HG03064 (cell line): ENCODE measurements at regions not wholly inside any gene's neighbourhood (a gene's known extent, or its start where the extent isn't known, plus 50 kb on each side); places are given as distances from the start of the nearest gene placed in this dataset.

Experiments used
- ATAC-seq: cut with Tn5 transposase; IDR thresholded peaks from one replicate; pipeline ENCODE4 v1.9.1; 2021; ENCODE audit warnings: low read depth; ENCODE audit not compliant: unreplicated experiment

DNA sequence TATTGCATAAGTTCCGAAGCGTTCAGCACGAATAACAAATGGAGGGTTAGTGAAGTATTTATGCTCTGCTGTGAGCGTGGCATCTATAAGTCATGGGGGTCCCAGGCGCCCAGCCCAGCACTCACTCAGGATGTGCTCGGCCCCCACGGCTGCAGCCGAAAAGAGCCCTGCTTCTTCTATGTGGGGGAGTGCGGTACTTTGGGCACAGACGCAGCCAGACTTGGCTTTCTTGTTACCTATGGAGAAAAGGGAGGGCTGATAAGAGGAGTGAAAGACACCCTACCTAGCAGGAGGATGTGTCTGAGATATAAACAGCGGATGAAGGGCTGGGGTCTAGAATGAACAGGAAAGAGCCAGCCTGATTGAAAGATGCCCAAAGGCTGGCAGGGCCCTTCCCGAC is 51.4 kb downstream of the MRPL36 start:
- no peak for ATAC-seq

DNA sequence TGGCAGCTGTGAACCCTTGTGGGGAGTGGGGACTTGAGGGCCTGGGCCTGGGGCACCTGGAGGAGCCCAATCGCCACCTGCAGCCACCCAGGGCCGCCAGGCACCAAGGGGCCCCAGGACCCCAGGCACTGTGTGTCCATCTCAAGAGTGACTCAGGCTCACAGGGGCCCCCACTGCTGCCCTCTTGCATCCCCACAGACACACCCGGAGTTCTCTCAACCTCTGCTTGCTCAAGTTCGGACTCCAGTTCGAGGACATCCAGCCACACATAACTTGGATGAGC is 51.9 kb downstream of the MRPL36 start:
- ATAC-seq = no peak

DNA sequence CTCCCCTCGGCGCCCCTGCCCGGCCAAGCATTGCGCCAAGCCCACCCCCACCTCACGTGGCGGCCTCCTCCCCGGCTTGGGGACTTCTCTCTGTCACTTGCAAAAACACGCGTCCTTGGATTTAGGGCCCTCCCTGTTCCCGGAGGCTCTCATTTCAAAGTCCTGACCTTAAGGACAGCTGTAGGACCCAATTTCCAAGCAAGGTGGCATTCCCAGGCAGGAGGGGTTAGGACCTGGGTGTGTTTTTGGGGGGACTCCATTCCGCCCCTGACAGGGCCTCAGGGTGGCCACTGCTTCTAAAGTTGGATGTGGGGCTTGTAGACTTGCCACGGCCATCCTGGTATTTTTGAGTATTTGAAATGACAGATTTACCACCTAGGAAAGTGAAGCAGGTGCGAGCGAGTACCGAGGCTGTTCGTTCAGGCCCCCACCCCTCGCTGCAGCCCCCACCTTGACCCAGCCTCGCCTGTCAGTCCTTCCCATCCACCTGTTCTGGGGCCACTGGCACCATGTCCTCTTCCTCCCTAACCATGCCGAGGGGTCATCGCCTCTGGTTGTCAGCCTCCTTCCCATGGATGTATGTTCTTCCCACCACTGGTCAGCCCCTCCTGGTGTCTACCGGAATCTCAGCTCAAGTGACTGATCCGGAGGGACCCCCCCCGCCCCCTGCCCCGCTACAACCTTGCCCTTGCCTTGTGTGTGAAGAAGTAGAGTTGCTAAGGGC is 52.4 kb downstream of the MRPL36 start:
- ATAC-seq = no peak

DNA sequence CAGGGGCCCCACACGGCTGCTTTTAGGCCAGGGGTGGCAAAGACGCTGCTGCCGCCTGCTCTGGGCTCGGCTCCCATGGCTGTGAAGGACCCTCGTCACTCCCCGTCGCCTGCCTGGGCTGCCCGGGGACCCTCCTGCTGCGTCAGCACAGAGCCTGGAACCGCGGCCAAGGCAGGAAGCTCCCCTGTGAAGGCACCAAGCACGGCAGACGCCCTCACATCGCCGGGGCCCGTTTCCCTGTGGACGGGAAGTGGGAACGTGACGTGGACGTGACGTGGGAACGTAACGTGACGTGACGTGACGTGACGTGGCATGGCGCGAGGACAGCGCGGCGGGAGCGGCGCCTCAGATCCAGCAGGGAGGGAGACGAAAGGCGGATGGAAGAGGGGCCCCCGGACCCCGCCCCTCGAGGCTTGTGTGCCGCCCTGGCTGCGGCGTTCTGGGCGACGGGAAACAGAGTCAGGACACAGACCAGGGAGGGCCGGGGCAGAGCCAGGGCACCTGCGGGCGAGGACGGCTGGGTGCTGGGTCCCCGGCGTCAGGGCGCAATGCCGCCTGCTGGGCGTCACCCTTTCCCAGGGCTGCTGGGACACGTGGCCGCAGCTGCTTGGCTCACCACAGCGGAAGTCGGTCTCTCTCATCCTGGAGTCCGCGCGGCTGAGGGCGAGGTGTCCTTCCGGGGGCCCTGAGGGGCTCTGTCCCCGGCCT is 53.1 kb downstream of the MRPL36 start:
- ATAC-seq = no peak

DNA sequence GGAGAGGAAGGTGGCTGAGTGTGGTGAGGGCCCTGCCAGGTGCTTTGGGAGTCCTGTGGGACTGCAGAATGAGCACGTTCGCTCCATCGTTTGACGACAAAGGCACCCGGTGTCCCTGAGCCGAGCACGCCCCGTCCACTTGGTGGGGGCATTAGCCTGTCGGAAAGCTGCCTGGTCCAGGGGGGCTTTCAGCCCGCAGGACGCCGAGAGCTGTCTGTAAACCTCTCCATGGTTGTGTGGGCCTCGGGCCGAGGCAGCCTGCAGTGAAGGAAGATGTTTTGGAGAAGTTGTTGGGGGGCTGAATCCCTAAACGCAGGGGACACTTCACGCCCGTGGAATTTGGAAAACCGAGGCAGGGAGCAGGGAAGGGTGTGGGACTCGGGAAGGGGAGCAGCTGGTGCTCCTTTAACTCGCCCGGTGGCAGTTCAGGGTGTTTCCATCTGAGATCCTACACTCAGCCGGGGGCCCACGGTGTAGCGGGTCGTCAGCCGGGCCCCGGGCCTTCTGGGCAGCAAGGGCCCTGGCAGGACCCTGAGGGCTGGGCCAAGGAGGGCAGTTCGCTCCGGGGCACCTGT is 53.8 kb downstream of the MRPL36 start:
- ATAC-seq = no peak

DNA sequence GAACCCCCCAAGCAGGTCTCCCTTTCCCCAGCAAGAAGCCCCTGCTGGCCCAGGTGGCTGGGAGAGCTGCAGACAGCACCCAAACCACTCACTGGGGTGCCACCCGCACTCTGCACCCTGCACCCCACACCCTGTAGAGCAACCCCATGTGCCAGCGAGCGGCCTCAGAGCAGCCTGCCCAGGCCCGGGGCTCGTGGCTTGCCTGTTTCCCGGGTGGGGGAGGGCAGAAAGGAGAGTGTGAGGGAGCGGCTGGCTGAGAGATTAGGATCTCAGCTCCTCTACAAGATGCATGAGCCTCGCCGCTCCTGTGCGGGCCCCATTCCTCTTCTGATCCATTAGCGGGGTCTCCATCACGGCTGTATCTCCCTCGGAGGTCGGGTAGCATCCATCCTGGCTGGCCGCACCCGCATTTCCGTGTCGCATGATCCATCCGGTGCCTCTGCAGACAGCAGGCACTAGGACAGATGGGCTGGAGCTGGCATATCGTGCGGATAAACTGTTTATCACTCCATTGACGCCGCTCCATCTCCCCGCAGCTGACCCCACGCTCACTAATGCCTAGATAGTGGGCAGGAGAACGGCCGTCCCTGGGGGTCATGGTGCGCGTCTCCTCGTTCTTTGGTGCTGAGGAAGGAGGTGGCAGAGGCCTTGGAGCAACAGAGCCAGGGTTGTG is 54.4 kb downstream of the MRPL36 start:
- no peak for ATAC-seq

DNA sequence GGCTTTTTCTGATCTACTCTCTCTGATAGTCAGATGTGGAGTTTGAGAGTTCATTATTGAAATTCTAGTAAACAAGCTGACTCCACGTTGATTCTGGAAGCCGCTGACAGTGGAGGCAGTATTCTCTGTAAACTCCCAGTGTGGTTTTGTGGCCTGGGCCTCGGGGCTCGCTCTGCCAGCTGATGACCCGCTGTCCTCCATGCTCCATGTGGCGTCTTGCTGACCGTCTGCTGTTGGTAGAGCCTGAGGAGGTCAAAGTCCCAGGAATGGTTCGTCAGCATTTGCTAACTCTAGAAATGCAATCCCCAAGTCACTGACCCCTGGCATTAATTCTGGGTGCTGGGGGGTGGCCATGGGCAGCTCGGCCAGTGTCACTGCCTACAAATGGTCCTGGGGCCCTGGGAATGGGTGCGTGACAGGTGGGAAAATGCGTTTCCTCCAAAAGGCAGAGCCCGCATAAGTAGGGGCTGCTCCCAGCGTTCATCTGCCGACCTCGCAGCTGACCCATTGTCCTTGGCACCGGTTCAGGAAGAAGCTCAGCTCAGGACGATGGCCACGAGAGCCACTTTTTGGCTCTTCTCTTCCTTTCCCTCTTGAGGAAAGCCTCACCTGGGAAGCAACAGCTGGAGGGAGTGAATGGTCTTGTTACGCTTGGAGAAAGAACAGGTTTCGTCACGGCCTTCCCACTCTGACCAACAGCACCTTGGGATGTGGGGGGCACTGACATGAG is 55.1 kb downstream of the MRPL36 start:
- ATAC-seq = no peak

DNA sequence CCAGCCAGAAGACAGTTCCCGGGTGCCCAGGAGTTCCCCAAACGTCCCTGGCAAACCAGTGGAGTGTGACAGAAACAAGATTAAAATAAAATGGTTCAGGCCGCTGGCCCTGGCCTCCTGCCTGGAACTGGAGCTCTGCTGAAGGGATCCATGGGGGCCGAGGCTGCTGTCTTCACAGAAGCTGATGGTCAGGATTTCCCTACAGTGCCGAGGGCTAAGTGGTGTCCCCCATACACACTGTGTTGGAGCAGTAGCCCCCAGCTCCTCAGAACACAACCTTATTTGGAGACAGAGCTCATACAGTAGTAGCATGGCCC is 55.9 kb downstream of the MRPL36 start:
- no peak for ATAC-seq

DNA sequence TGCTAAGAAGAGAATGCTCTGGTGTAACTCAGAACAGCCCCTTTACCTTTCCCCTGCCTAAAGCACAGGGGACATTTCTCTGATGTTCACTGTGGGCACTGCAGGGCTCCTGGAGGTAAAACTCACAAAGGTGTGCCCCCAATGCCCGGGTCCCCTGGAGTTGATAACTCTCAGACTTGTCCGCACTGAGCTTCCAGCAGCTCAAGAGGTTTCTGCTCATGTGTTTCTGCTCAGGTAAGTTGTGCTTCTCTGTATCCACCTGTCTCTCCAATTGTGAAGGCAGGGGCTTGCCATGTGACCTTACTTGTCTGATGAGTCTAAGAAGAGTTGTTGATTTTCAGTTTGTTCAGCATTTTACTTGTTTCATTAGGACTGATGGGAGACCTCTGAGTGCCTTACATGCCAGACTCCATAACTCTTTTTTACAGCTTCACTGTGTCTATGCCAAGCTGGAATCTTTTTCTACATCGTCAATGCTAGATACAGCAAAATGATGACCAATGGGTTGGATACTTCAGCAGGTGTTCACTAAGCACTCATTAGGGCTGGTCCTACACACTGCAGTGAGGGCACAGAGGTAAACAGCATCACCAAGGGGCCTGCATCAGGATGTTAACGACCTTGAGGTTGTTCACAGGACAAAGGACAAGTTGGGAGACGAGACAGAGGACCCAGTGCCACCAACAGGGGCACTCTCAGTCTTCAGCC is 56.4 kb downstream of the MRPL36 start:
- ATAC-seq = no peak

DNA sequence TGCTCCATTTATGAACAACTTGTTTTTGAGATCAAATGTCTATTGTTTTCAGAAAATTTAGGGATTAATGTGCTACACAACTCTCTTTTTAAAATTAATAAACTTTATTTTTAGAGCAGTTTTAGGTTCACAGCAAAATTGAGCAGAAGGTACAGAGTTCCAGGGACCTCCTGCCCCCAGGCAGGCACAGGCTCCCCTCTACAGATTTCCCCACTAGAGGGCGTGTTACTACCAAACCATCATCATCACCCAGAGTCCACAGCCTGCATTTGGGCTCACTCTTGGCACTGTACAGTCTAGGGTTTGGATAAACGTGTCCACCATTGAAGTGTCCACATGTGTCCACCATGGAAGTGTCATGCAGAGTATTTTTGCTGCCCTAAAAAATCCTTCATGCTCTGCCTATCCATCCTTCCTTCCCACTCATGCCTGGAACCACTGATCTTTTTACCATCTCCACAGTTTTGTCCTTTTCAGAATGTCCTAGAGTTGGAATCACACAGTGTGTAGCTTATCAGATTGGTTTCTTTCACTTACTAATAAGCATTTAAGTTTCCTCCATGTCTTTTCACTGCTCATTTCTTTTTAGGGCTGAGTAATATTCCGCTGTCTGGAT is 61.7 kb downstream of the MRPL36 start:
- no peak for ATAC-seq

DNA sequence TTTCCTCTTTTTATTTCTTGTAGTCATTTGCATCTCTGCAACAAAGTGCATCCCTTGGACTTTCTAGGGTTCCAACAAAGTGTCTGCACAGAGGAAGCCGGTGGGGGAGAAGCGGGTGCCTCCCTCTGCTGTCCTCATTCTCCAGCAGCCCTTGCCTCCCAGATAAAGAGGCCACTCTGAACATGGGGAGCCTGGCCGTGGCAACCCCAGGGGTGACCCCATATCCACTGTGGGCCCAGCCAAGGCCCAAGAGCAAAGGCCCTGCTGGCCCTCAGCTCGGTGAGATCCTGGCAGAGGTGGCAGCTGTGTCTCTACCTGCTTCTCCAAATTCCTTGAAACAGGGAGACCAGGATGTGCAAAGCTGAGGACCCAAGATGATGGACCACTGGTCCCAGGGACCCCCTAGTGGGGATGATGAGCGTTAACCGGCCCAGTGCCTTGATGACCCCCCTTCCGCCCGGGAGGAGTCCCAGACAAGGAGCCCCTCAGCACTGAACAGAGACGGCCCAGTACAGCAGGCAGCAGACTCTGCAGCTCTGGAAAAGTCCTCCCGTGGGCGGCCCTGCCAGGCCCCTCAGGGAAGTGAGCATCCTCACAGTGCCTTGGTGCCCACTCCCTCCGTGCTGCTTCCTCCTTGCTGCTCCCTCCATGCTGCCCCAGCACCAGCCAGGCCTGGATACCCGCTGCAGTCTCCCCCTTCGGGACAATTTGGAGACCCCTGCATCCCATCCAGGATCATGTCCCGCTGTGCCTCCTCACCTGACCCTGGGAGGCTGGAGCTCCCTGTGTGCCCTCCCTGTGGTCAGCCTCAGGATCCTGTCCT is 62.5 kb downstream of the MRPL36 start:
- ATAC-seq = no peak

DNA sequence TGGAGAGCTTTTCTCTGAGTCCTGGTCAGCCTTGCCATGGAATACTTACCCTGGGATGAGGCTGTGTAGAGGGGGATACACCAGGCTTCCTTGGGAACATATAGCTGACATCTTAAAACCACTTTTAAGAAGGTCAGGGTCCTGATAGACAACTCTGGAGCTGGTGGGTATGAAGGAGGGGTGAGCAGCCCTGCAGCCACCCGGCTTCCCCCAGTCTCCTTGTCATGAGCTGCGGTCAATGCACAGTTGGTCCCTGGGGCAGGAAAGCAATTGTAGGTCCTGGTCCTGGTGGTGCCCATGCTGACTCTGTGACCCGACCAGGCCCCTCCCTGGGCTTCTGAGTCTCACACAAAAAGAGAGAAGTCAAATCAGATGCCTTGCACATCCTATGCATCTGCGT is 63.6 kb downstream of the MRPL36 start:
- ATAC-seq = no peak

DNA sequence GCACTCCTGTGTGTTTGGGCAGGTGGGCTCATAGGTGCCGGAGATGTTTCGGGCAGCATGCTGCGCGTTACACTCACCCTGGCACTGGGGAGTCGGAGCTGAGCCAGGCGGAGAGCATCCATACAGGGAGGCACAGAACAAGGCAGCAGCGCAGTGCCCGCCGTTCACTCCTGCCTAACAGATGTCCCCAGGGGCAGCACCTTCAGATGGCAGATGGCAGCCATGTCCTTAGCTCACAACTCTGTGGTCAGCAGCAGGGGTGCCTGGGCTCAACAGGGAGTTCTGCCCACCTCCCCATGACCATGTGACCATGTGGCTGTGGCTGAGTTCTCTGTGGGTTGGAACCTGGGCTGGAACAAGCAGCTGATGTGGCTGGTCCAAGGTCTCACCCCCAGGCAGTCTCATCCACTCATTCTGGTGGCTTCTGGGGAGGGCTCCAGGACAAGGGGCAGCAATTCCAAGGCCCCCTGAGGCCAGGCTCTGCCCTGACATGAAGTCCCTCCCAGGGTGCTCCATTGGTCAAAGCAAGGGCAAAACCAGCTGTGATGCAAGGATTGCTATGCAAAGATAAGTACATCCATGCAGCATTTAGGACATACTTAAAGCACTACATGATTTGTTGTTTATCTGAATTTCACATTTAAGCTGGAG is 64.2 kb downstream of the MRPL36 start:
- no peak for ATAC-seq

DNA sequence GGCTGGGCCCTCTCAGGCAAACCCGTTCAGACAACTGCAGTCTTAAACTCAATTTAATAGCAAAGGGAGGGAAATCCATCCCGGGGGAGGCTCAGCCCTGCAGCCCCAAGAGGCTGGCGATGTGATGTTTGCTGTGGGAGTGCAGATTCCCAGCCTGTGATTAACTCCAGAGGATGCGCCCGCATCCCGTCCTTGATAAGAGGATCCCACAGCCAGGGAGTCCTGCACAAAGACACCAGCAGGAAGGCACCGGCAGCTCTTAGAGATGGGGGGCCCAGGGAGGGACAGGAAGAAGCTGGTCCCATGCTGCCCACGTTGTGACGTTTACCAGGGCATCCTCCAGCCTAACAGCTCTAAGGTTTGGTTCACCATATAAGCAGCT is 64.7 kb downstream of the MRPL36 start:
- ATAC-seq = no peak

DNA sequence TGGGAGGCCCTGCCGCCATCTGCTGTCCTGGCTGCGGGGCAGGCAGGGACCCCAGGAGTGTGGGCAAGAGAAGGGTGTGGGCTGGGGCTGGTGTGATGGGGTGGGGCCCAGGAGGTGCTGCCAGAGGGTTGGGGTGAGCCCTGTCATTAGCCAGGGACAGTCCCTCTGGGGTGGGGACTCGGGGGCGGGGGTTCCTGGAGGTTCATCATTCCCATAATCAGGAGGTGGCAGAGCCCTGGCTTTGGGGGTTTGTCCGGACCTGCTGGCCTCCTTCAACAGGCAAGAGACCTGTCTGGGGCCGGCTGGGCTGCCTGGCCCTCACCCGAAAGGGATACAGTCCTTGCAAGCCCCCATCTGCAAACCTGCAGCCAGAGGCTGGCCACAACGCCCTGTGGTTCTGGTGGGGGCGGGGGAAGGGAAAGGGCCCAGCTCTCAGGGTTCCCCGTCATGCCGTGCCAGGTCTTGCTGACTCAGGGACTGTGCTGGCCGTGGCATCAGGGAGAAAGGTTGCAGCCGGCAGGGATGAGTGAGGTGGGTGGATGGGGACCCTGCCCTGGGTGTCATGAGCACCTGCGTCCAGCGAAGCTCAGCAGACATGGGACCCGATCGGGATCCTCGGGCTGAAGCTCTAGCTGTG is 65.2 kb downstream of the MRPL36 start:
- ATAC-seq = no peak

DNA sequence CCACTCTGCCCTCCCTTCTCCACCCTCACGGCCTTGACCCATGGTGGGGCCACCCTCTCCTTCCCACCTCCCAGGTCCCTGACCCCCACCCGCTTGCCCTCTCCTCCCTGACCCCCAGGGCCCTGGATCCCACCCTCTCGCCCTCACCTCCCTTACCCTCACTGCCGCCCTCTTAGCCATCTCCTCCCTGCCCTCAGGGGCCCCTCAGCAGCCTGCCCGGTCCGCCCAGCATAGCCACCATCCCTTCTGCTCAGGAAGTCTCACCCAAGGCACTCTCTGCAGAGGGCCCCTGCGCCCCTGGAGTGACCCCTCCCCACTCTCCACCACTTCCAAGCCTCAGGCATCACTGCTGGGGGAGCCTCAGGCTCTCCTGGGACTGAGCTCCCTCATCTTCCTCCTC is 66.3 kb downstream of the MRPL36 start:
- no peak for ATAC-seq

DNA sequence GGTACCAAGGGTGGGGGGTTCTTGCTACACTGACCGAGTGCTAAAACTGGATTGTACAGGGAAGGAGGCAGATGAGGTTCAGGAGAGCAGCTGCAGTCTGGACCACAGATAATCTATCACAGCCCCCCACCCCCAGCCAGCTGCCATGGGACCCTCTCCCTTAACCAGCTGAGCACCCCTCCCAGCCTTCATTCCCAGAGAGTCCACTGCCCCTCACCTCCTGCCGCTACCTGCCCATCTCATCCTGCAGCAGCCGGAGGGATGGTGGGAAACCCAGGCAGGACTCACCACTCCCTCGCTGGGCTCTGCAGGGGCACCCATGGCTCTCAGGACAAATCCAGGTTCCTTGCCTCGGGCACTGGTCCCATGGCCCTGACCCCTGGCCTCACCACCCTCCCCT is 66.7 kb downstream of the MRPL36 start:
- no peak for ATAC-seq

DNA sequence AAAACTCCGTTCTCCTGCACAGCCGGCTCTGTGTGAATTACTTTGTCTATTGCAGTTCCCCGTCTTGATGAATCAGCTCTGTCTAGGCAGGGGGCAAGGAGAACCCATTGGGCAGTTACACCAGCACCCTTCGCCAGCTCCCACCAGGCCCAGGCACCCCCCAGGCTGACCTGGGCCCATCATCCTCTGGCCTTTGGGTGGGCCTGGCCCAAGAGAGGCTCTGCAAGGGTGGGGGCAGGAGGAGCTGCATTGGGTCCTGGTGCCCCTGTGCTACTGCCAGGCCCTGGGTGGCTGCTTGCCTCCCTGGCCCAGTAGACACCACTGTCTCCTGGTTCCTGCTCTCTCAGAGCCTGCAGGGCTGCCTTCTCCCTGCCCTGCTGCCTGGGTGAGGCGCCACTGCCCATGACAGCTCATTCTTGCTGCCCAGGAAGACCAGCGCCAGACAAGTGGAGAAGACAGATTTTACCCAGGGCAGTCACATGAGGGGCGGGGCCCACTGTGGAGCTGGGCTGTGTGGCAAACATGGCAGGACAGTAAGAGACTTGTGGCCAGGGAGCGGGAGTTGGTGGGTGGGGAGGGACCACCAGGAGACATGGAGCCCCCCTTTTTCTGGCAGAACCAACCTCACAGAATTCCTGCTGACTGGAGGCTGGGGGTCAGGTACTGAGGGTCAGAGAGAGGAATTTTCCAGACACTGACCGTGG is 67.2 kb downstream of the MRPL36 start:
- no peak for ATAC-seq
